Hematopoietic multipotent progenitor cell (in vitro differentiated cells): ENCODE measurements at regions not wholly inside any gene's neighbourhood (a gene's known extent, or its start where the extent isn't known, plus 50 kb on each side); places are given as distances from the start of the nearest gene placed in this dataset.

Experiments used
- DNase-seq, 3 donors: peaks; one replicate each; pipeline ENCODE4 v3.0.0-alpha.2; 2011 to 2015; ENCODE audit warnings: low read depth in 2 of 3, low spot score in 2 of 3

- DNase-seq, result no peak
These were observed 82.7 kb downstream of the THAP12 start for GRCh38 chr11:76298255-76298654.

- DNase-seq, result no peak
These were observed 84.0 kb downstream of the THAP12 start for GRCh38 chr11:76296731-76297542.

GRCh38 chr11:76293189-76293631 lies 86.9 kb upstream of the WNT11 start:
- DNase-seq, result peak in 1 of 3 donors; percentile 20

GRCh38 chr11:76292583-76293188 lies 86.4 kb upstream of the WNT11 start:
- no peak for DNase-seq

GRCh38 chr11:76291576-76292526 lies 85.5 kb upstream of the WNT11 start:
- DNase-seq, result no peak

- DNase-seq, result peak in 2 of 3 donors; percentile 13 to 26
These were observed 82.1 kb upstream of the WNT11 start for GRCh38 chr11:76288166-76288980.

GRCh38 chr11:76287227-76287626 lies 80.9 kb upstream of the WNT11 start:
- no peak for DNase-seq

- DNase-seq, result no peak
These were observed 79.2 kb upstream of the WNT11 start for GRCh38 chr11:76285397-76286104.

GRCh38 chr11:76284161-76284560 lies 77.9 kb upstream of the WNT11 start:
- no peak for DNase-seq

- DNase-seq, result no peak
These were observed 76.7 kb upstream of the WNT11 start for GRCh38 chr11:76282811-76283595.

- no peak for DNase-seq
These were observed 75.9 kb upstream of the WNT11 start for GRCh38 chr11:76282172-76282571.

GRCh38 chr11:76281558-76281906 lies 75.2 kb upstream of the WNT11 start:
- DNase-seq, result no peak

- DNase-seq, result no peak
These were observed 74.7 kb upstream of the WNT11 start for GRCh38 chr11:76280882-76281557.

GRCh38 chr11:76280151-76280881 lies 74.0 kb upstream of the WNT11 start:
- no peak for DNase-seq

GRCh38 chr11:76279646-76280045 lies 73.3 kb upstream of the WNT11 start:
- DNase-seq, result no peak

- DNase-seq, result no peak
These were observed 72.7 kb upstream of the WNT11 start for GRCh38 chr11:76279038-76279437.

- DNase-seq, result no peak
These were observed 72.2 kb upstream of the WNT11 start for GRCh38 chr11:76278526-76278925.
